ENCODE measurements at regions not wholly inside any gene's neighbourhood (a gene's known extent, or its start where the extent isn't known, plus 50 kb on each side); places are given as distances from the start of the nearest gene placed in this dataset.

GRCh38 chr14:29421156-29421728, 506.4 kb downstream of the PRKD1 start:
- no peak for FAIRE-seq

DNA sequence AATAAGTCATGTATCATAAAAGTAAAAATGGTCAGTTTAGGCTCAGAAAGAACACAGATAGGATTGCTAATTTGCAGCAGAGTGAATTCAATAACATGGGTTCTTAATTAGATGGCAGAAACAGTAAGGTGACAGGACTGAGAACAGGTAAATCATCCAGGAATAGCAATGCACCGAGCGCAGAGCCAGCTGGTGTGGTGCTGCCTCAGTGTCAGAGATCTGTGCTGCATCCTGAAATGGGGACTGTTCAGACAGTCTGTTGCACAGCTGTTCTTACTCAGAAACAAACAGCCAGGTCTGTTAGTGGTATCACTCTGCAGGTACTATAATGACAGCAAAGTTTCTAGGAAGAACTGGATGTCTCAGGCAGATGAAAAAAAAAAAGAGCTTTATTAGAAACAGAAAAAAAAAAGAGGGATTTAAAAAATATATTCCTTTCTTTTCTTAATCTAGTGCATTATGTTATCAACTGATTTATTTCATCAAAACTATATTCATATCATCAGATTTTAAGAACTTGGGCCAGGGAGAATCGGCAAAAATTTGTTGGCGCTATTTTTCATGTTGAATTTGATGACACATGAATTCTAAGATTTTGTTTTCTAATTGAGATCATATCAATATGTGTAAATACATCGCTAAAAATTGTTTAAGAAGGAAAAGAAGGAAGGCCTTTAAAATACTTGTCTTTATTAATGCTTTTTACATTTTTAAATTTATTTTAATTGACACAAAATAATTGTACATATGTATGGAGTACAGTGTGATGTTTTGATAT, 501.8 kb downstream of the PRKD1 start:
- DNase-seq (ENCODE audit: insufficient read length, low spot score), result no peak
- FAIRE-seq, result no peak

More at GRCh38 chr14:29421156-29421728, 506.4 kb downstream of the PRKD1 start:
- no peak for DNase-seq (ENCODE audit: insufficient read length, low spot score)

DNA sequence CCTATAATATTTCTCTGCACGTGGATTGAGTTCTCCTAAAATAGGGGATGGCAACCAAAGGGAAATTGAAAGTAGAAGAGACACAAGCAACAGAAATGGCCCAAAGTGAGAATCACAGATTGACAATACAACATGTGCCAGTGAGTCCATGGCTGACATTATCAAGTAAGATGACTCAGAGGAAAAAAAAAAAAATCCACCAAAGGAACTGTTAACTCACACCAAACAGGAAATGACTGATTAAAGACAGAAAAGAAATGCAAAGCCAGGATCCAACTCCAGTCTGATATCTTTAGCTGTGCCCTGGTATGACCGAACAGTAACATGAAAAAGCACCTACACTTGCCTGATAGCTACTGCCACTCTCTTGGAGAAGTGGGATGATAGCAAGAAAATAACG, 485.0 kb downstream of the PRKD1 start:
- peak; percentile 34 for DNase-seq (ENCODE audit: insufficient read length, low spot score)
- FAIRE-seq, result peak; percentile 82

DNA sequence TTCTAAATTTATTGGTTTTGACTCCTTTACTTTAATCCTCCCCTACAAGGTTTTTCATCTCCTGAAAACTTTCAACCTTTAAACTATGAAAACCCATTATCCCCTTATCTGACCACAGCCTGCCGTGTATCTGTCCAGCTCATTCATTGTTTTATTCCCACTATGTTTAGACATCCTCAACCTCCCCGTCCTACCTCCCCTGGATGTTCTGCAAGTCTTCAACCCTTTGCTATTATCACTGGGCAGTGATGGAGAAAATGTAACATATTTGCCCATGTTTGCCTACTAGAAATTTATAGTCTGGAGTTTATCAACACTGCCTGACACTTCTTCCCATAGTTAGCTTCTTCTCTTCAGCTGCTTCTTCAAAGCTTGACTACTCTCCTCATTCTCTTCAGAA, 483.4 kb downstream of the PRKD1 start:
- DNase-seq (ENCODE audit: insufficient read length, low spot score) (no peak), FAIRE-seq (no peak)

DNA sequence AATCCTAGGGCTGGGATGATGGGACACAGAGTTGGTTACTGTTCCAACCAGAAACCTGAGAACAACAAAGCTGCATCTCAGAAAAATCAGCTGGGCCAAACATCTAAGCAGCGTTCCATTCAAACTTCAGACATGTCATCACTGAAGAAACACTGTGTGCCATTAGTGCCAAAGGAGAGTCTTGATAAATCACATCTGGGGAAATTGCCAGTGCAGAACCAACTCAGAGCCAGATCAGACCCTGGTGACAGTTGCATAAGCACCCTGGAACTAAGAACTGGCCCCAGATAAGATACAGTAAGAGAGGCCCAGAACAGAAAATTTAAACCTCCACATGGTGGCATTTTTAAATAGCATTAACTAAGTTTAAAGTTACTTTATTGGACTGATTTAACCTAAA, 482.8 kb downstream of the PRKD1 start:
- FAIRE-seq (no peak), DNase-seq (ENCODE audit: insufficient read length, low spot score) (no peak)

DNA sequence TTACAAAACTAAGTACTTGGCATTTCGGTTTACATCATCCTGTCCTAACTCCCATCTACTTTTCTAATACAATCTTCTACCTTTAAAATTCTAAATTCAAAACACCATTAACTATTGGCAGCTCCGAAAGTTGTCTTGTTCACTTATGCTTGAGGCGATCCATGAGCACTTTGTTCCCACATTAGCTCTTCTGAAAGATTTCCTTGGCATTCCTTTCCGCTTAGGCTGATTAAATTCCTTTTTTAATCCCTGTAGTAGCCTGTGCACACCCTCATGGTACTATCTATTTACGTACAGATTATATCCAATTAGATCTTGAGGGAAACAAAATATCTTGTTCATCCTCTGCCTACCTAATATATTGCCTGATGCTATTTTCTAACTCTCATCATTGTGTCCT, 480.7 kb downstream of the PRKD1 start:
- peak; percentile 83 for FAIRE-seq
- no peak for DNase-seq (ENCODE audit: insufficient read length, low spot score)

- no peak for FAIRE-seq
- no peak for DNase-seq (ENCODE audit: insufficient read length, low spot score)
Observed at GRCh38 chr14:29451941-29452340, 475.7 kb downstream of the PRKD1 start.

GRCh38 chr14:29453045-29453444, 474.6 kb downstream of the PRKD1 start:
- no peak for FAIRE-seq

GRCh38 chr14:29454026-29454693, 473.5 kb downstream of the PRKD1 start:
- DNase-seq (ENCODE audit: insufficient read length, low spot score), result no peak

More at GRCh38 chr14:29453045-29453444, 474.6 kb downstream of the PRKD1 start:
- DNase-seq (ENCODE audit: insufficient read length, low spot score), result no peak

DNA sequence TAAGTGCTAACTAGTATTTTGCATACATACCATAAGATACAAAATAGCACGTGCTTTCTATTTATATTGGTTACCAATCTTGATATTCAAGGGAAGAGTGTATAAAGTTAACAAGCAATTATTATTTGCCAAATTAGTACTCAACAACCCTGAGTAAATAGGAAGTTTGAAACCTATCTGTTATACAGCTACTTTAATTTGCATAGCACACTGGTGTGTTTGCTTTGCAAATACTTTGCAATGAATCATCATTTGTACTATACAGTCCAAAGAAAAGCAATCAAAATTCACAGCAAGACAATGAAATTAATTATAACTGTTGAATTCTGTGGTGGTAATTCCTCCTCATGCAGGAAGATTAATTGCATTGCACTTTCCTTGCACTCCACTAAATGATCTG, 469.1 kb downstream of the PRKD1 start:
- FAIRE-seq (peak; percentile 44), DNase-seq (ENCODE audit: insufficient read length, low spot score) (no peak)

More at GRCh38 chr14:29454026-29454693, 473.5 kb downstream of the PRKD1 start:
- no peak for FAIRE-seq

GRCh38 chr14:29459531-29459930, 468.1 kb downstream of the PRKD1 start:
- FAIRE-seq (no peak), DNase-seq (ENCODE audit: insufficient read length, low spot score) (no peak)

- no peak for DNase-seq (ENCODE audit: insufficient read length, low spot score)
Observed at GRCh38 chr14:29459969-29460560, 467.6 kb downstream of the PRKD1 start.

GRCh38 chr14:29461101-29461500, 466.5 kb downstream of the PRKD1 start:
- FAIRE-seq (no peak), DNase-seq (ENCODE audit: insufficient read length, low spot score) (no peak)

More at GRCh38 chr14:29459969-29460560, 467.6 kb downstream of the PRKD1 start:
- no peak for FAIRE-seq

DNA sequence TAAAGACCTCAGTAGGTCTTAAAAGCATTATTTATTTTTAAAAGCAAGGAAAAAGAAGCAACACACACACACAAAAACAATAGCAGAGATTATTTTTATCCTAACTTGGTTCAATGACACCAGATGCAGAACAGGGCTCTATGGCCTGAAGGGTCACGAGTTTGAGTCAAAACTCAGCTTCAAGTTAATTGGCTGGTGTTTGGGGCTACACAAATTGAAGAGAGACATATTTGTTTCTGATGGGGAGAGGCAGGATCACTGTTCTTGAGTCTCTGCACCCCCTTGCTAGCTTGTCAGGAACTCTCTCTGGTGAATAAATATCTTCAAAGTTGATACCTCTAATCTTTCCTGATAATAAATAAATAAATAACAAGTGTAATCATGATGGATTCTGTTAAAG, 466.1 kb downstream of the PRKD1 start:
- FAIRE-seq (no peak), DNase-seq (ENCODE audit: insufficient read length, low spot score) (no peak)

GRCh38 chr14:29462321-29462720, 465.3 kb downstream of the PRKD1 start:
- DNase-seq (ENCODE audit: insufficient read length, low spot score), result no peak

DNA sequence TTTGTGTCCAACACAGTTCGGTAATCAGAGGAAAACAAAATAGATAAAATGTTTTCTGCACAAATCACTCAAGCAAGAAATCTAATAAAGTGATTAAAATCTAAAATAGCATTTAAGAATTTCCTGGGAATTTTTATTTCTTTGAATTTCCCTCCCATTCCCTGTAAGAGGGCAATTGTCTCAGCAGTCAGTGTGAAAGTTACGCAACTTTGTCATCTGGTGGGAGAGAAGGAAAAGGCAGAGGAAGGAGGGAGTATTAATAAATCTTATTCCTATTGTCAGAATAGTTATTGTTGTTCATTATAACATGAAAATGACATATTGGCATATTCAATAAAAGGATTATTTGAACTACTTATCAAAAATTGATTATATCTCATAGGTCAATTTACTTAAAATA, 464.9 kb downstream of the PRKD1 start:
- FAIRE-seq, result no peak
- no peak for DNase-seq (ENCODE audit: insufficient read length, low spot score)

More at GRCh38 chr14:29462321-29462720, 465.3 kb downstream of the PRKD1 start:
- no peak for FAIRE-seq

- no peak for FAIRE-seq
Observed at GRCh38 chr14:29463727-29464395, 463.8 kb downstream of the PRKD1 start.

GRCh38 chr14:29465095-29465494, 462.6 kb downstream of the PRKD1 start:
- FAIRE-seq, result no peak

More at GRCh38 chr14:29463727-29464395, 463.8 kb downstream of the PRKD1 start:
- no peak for DNase-seq (ENCODE audit: insufficient read length, low spot score)

GRCh38 chr14:29475641-29476040, 452.0 kb downstream of the PRKD1 start:
- DNase-seq (ENCODE audit: insufficient read length, low spot score) (no peak), FAIRE-seq (peak; percentile 38)

More at GRCh38 chr14:29465095-29465494, 462.6 kb downstream of the PRKD1 start:
- DNase-seq (ENCODE audit: insufficient read length, low spot score), result no peak

DNA sequence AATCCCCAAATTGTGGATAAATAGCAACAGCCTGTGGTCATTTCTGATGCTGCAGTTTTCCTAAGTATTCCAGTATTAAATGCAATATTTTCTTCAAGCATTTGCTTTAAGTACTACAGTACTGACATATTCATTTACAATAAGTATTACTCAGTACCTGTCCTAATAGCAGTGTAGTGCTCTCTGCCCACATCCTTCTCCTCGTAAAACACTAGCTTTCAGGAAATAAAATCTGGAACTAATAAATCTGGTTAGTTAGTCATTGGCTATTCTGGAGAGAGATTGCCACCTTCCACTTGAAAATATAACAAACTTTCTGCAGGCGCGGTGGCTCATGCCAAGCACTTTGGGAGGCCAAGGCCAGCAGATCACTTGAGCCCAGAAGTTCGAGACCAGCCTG, 441.5 kb downstream of the PRKD1 start:
- DNase-seq (ENCODE audit: insufficient read length, low spot score) (no peak), FAIRE-seq (peak; percentile 55)
